Endothelial cell of umbilical vein (primary cell): ENCODE measurements at regions not wholly inside any gene's neighbourhood (a gene's known extent, or its start where the extent isn't known, plus 50 kb on each side); places are given as distances from the start of the nearest gene placed in this dataset.

Source experiments
- BruUV-seq: library from RNA; stranded (reverse); fragments of 400-500 nt; replicated peaks from 2 replicates; lab custom pipeline; 2021; lab: Mats Ljungman, UMichigan
- CTCF ChIA-PET: fragments of 300-600, 350-600 bp; sonication (Branson Sonifier 250); formaldehyde crosslinking; loops from one replicate; lab custom pipeline; 2021; ENCODE audit warnings: antibody characterized with exemption, inconsistent platforms; lab: Charles Lee
- POLR2A ChIA-PET: fragments of 300-600, 350-600 bp; sonication (Branson Sonifier 250); formaldehyde crosslinking; loops from one replicate; lab custom pipeline; 2021; ENCODE audit warnings: antibody characterized with exemption, inconsistent platforms; lab: Charles Lee
- DNase-seq: peaks from one replicate; pipeline ENCODE4 v3.0.0-alpha.2; 2011; ENCODE audit warnings: low read depth, low spot score
- FAIRE-seq: peaks from 2 replicates; lab custom pipeline; 2011; peaks lifted over from hg19 to GRCh38; lab: Jason Lieb, UNC
- H2AFZ ChIP-seq: 2 replicates; pipeline ENCODE4 v1.6.0; 2012; ENCODE audit warnings: low read depth, low read length, control low read depth, inconsistent platforms
- H3K27ac ChIP-seq: 2 replicates; pipeline ENCODE4 v1.5.1; 2011; ENCODE audit warnings: low read depth, mild to moderate bottlenecking, control low read depth, low read length, moderate library complexity; ENCODE audit not compliant: insufficient read depth
- H3K27me3 ChIP-seq, 2 experiments: 2 replicates each; pipeline versions ENCODE4 v1.6.0 to v1.6.1; 2011; ENCODE audit warnings: low read length in 2 of 2, mixed read lengths in 1 of 2; ENCODE audit not compliant: control insufficient read depth in 2 of 2, insufficient read depth in 2 of 2
- H3K36me3 ChIP-seq, 2 experiments: 2 replicates in 1 of 2; 3 replicates in 1 of 2; pipeline ENCODE4 v1.5.1; 2011; ENCODE audit warnings: low read length in 2 of 2, mild to moderate bottlenecking in 1 of 2, moderate library complexity in 1 of 2; ENCODE audit not compliant: control insufficient read depth in 2 of 2, insufficient read depth in 2 of 2; ENCODE audit errors: extremely low read depth in 1 of 2
- H3K4me1 ChIP-seq: 3 replicates; pipeline ENCODE4 v1.5.1; 2011; ENCODE audit warnings: mild to moderate bottlenecking, low read length; ENCODE audit not compliant: control insufficient read depth, insufficient read depth; ENCODE audit errors: extremely low read depth
- H3K4me2 ChIP-seq: 2 replicates; pipeline ENCODE4 v1.6.1; 2011; ENCODE audit warnings: low read length, control low read depth, mixed read lengths; ENCODE audit not compliant: insufficient read depth
- H3K4me3 ChIP-seq, 3 experiments: fragments of 200-600 bp in 1 of 3; sonication (generic), shearing (Covaris generic) in 1 of 3; replicated peaks in 1 of 3; 2 replicates each; pipeline ENCODE4 v1.5.1; 2011 to 2016; ENCODE audit warnings: control low read depth in 3 of 3, low read length in 3 of 3, mild to moderate bottlenecking in 2 of 3, inconsistent platforms in 1 of 3, low read depth in 1 of 3, moderate library complexity in 1 of 3; ENCODE audit not compliant: insufficient read depth in 1 of 3
- H3K79me2 ChIP-seq: 2 replicates; pipeline ENCODE4 v1.6.0; 2012; ENCODE audit warnings: low read length, inconsistent platforms; ENCODE audit not compliant: control insufficient read depth, insufficient read depth
- H3K9ac ChIP-seq: replicated peaks from 2 replicates; pipeline ENCODE3; 2011; ENCODE audit warnings: low read length, control low read depth; ENCODE audit not compliant: insufficient read depth; ENCODE audit errors: extremely low read depth
- H3K9me1 ChIP-seq: replicated peaks from 3 replicates; pipeline ENCODE4 v1.6.0; 2011; ENCODE audit warnings: mild to moderate bottlenecking, low read length; ENCODE audit not compliant: control insufficient read depth, insufficient read depth; ENCODE audit errors: extremely low read depth
- H3K9me3 ChIP-seq: replicated peaks from 2 replicates; pipeline ENCODE4 v1.5.1; 2012; ENCODE audit warnings: low read length, inconsistent platforms; ENCODE audit not compliant: control insufficient read depth, insufficient read depth
- H4K20me1 ChIP-seq: replicated peaks from 2 replicates; pipeline ENCODE3; 2011; ENCODE audit warnings: mild to moderate bottlenecking, low read length; ENCODE audit not compliant: control insufficient read depth, insufficient read depth; ENCODE audit errors: extremely low read depth
- EZH2 ChIP-seq: IDR thresholded peaks from 2 replicates; pipeline ENCODE4 v1.6.1; 2012; ENCODE audit warnings: borderline replicate concordance, low read depth, mild to moderate bottlenecking, moderate library complexity, low read length, inconsistent platforms; ENCODE audit not compliant: severe bottlenecking
- FOS ChIP-seq: IDR thresholded peaks from 2 replicates; pipeline ENCODE4 v1.6.1; 2011; ENCODE audit warnings: mild to moderate bottlenecking, low read length, moderate library complexity, borderline replicate concordance; ENCODE audit not compliant: insufficient read depth
- GATA2 ChIP-seq: IDR thresholded peaks from 2 replicates; pipeline ENCODE4 v1.7.0; 2011; ENCODE audit warnings: low read depth, mild to moderate bottlenecking, moderate library complexity, mixed read lengths, low read length; ENCODE audit not compliant: insufficient read length, insufficient read depth
- JUN ChIP-seq: IDR thresholded peaks from 2 replicates; pipeline ENCODE4 v1.6.1; 2011; ENCODE audit warnings: borderline replicate concordance, low read depth; ENCODE audit not compliant: insufficient read length, insufficient read depth
- MYC ChIP-seq: IDR thresholded peaks from one replicate; pipeline ENCODE4 v1.6.1; 2011; ENCODE audit warnings: mild to moderate bottlenecking, low read depth, low read length
- POLR2A ChIP-seq: IDR thresholded peaks from 2 replicates; pipeline ENCODE4 v1.6.1; 2012; ENCODE audit warnings: low read depth, mild to moderate bottlenecking, control low read depth, low read length
- POLR2AphosphoS5 ChIP-seq: IDR thresholded peaks from 2 replicates; pipeline ENCODE4 v1.6.1; 2012; ENCODE audit warnings: low read depth, mild to moderate bottlenecking, control low read depth, low read length, moderate library complexity; ENCODE audit not compliant: insufficient read depth
- dilution Hi-C: fragments of 300-500 bp; cut with MboI; formaldehyde crosslinking; loops from one replicate; pipeline ENCODE4 v1.15.0; 2019; ENCODE audit warnings: low sequenced_read_pairs; ENCODE audit not compliant: extremely low pct_ligation_motif_present
- intact Hi-C: fragments of 100-400 bp; cut with micrococcal nuclease; formaldehyde crosslinking; loops from one replicate; pipeline ENCODE4 v1.10.0; 2022
- TF ChIP-seq, protein P1 (sequence below): IDR thresholded peaks from 2 replicates; pipeline ENCODE4 v1.6.1; 2011; ENCODE audit not compliant: insufficient read depth, insufficient read length
- TF ChIP-seq, protein P2 (sequence below), 2 donors: IDR thresholded peaks; 1 replicate in 1 of 2; 2 replicates in 1 of 2; pipeline ENCODE4 v1.5.1; 2011; ENCODE audit warnings: low read length in 2 of 2, mild to moderate bottlenecking in 2 of 2, moderate library complexity in 2 of 2, control low read depth in 1 of 2, inconsistent platforms in 1 of 2, low read depth in 1 of 2; ENCODE audit not compliant: insufficient read depth in 1 of 2; ENCODE audit errors: extremely low read depth in 1 of 2

DNA sequence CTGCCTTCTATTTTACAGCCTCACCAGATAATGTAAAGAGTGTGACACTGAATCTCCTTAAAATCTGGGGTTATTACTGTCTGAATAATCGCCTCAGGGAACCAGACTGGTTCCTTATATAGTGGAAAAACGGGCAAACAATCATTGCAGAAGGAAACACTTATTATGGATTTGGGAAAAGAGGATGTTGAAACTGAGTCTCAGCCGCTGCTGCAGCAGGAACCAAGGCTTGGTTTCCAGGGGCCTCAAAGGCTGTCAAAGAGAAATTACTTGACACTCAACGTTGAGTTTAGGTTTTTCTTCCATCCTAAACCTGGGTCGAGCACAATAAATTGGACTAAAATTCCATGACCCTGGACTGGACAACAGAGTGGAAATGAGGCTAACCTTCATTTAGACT, 103.8 kb upstream of the AHR start:
- Histone ChIP-seq H3K9me1 (no peaks in the 10 kb centered on the region), H3K27ac (no peak overlapping the region), H3K79me2 (no peaks in the 10 kb centered on the region), H3K4me1 (no peaks in the 10 kb centered on the region), H3K36me3 (no peaks in the 10 kb centered on the region), H3K9ac (no peak overlapping the region), H2AFZ (no peak overlapping the region), H3K4me3 (no peak overlapping the region), H3K27me3 (no peaks in the 10 kb centered on the region), H3K4me2 (no peak overlapping the region), H4K20me1 (no peaks in the 10 kb centered on the region), H3K9me3 (no peaks in the 10 kb centered on the region)
- dilution Hi-C loops (no loop called here), intact Hi-C loops (no loop called here)
- FAIRE-seq (no peak), DNase-seq (no peak)
- BruUV-seq = no TSS peak
- ChIA-PET CTCF (no interaction called here), POLR2A (no interaction called here)
- TF ChIP-seq EZH2 (no peak), POLR2A (no peak), JUN (no peak), GATA2 (no peak), FOS (no peak), POLR2AphosphoS5 (no peak), MYC (no peak)
- TF ChIP-seq, protein P1, sequence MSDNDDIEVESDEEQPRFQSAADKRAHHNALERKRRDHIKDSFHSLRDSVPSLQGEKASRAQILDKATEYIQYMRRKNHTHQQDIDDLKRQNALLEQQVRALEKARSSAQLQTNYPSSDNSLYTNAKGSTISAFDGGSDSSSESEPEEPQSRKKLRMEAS = no peak
- TF ChIP-seq, protein P2, sequence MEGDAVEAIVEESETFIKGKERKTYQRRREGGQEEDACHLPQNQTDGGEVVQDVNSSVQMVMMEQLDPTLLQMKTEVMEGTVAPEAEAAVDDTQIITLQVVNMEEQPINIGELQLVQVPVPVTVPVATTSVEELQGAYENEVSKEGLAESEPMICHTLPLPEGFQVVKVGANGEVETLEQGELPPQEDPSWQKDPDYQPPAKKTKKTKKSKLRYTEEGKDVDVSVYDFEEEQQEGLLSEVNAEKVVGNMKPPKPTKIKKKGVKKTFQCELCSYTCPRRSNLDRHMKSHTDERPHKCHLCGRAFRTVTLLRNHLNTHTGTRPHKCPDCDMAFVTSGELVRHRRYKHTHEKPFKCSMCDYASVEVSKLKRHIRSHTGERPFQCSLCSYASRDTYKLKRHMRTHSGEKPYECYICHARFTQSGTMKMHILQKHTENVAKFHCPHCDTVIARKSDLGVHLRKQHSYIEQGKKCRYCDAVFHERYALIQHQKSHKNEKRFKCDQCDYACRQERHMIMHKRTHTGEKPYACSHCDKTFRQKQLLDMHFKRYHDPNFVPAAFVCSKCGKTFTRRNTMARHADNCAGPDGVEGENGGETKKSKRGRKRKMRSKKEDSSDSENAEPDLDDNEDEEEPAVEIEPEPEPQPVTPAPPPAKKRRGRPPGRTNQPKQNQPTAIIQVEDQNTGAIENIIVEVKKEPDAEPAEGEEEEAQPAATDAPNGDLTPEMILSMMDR (IDR thresholded peaks at IDR 0.05; ENCODE audit: extremely low read depth in 1 of 2, insufficient read depth in 1 of 2, low read depth in 1 of 2, low read length in 2 of 2) = no peak
